Stomach smooth muscle (tissue), 2 donors: ENCODE measurements at regions not wholly inside any gene's neighbourhood (a gene's known extent, or its start where the extent isn't known, plus 50 kb on each side); places are given as distances from the start of the nearest gene placed in this dataset.
"Not testable (repeated sequence)": the region's sequence is repeated elsewhere in the genome, so short reads cannot be mapped to it uniquely, and the experiment has no call there.

Source experiments
- H3K27ac ChIP-seq: one replicate; pipeline ENCODE4 v1.7.0; 2013; ENCODE audit warnings: mild to moderate bottlenecking, low read length, inconsistent platforms
- H3K27me3 ChIP-seq, 2 donors: one replicate each; pipeline ENCODE4 v1.7.0; 2013; ENCODE audit warnings: low read length in 2 of 2; ENCODE audit not compliant: insufficient read depth in 2 of 2, control insufficient read depth in 1 of 2
- H3K36me3 ChIP-seq, 2 donors: one replicate each; pipeline ENCODE4 v1.7.0; 2013; ENCODE audit warnings: low read length in 2 of 2; ENCODE audit not compliant: control insufficient read depth in 2 of 2, insufficient read depth in 2 of 2
- H3K4me1 ChIP-seq: one replicate; pipeline ENCODE4 v1.7.0; 2013; ENCODE audit warnings: low read length; ENCODE audit not compliant: control insufficient read depth, insufficient read depth
- H3K4me3 ChIP-seq, 2 donors: one replicate each; pipeline ENCODE4 v1.7.0; 2013; ENCODE audit warnings: low read length in 2 of 2
- H3K9ac ChIP-seq, 2 donors: one replicate each; pipeline ENCODE4 v1.7.0; 2013; ENCODE audit warnings: low read length in 2 of 2, mild to moderate bottlenecking in 1 of 2
- H3K9me3 ChIP-seq, 2 donors: one replicate each; pipeline ENCODE4 v1.7.0; 2013; ENCODE audit warnings: low read length in 2 of 2; ENCODE audit not compliant: control insufficient read depth in 2 of 2
- donor health status: healthy.
- donor health status: Pancreatic carcinoma.

GRCh38 chr3:190989218-190989617, 126.7 kb upstream of the GMNC start:
- H3K36me3 ChIP-seq = no peaks in the 10 kb centered on the region
- no peak overlapping the region for H3K9ac ChIP-seq
- peaks cover 3 to 6% of the 10 kb centered on the region in 2 donors for H3K9me3 ChIP-seq
- no peak overlapping the region for H3K4me3 ChIP-seq
- no peaks in the 10 kb centered on the region for H3K27me3 ChIP-seq
- H3K4me1 ChIP-seq = no peaks in the 10 kb centered on the region
- no peak overlapping the region for H3K27ac ChIP-seq

- no peak overlapping the region for H3K27ac ChIP-seq
- H3K9me3 ChIP-seq = peaks cover 3 to 6% of the 10 kb centered on the region in 2 donors
- no peak overlapping the region for H3K4me3 ChIP-seq
- no peak overlapping the region for H3K9ac ChIP-seq
- H3K27me3 ChIP-seq = no peaks in the 10 kb centered on the region
- no peaks in the 10 kb centered on the region for H3K4me1 ChIP-seq
- H3K36me3 ChIP-seq = no peaks in the 10 kb centered on the region
These were observed 125.6 kb upstream of the GMNC start for GRCh38 chr3:190988102-190988501.

GRCh38 chr3:190984502-190985244, 122.2 kb upstream of the GMNC start:
- H3K9me3 ChIP-seq = peaks cover 3 to 6% of the 10 kb centered on the region in 2 donors
- no peak overlapping the region for H3K27ac ChIP-seq
- no peaks in the 10 kb centered on the region for H3K36me3 ChIP-seq
- no peaks in the 10 kb centered on the region for H3K4me1 ChIP-seq
- H3K4me3 ChIP-seq = no peak overlapping the region
- no peak overlapping the region for H3K9ac ChIP-seq
- H3K27me3 ChIP-seq = no peaks in the 10 kb centered on the region

GRCh38 chr3:190983875-190984274, 121.4 kb upstream of the GMNC start:
- H3K27me3 ChIP-seq = no peaks in the 10 kb centered on the region
- no peak overlapping the region for H3K27ac ChIP-seq
- H3K9me3 ChIP-seq = peaks cover 3 to 6% of the 10 kb centered on the region in 2 donors
- H3K36me3 ChIP-seq = no peaks in the 10 kb centered on the region
- H3K4me3 ChIP-seq = no peak overlapping the region
- no peaks in the 10 kb centered on the region for H3K4me1 ChIP-seq
- H3K9ac ChIP-seq = no peak overlapping the region

GRCh38 chr3:190973771-190974170, 111.3 kb upstream of the GMNC start:
- H3K9me3 ChIP-seq = no peaks in the 10 kb centered on the region
- no peaks in the 10 kb centered on the region for H3K36me3 ChIP-seq
- H3K9ac ChIP-seq = no peak overlapping the region
- H3K4me1 ChIP-seq = no peaks in the 10 kb centered on the region
- H3K4me3 ChIP-seq = no peak overlapping the region
- no peaks in the 10 kb centered on the region for H3K27me3 ChIP-seq
- H3K27ac ChIP-seq = no peak overlapping the region

- H3K27ac ChIP-seq = no peak overlapping the region
- H3K36me3 ChIP-seq = no peaks in the 10 kb centered on the region
- no peaks in the 10 kb centered on the region for H3K9me3 ChIP-seq
- no peak overlapping the region for H3K4me3 ChIP-seq
- no peaks in the 10 kb centered on the region for H3K4me1 ChIP-seq
- no peaks in the 10 kb centered on the region for H3K27me3 ChIP-seq
- no peak overlapping the region for H3K9ac ChIP-seq
These were observed 110.4 kb upstream of the GMNC start for GRCh38 chr3:190972840-190973270.

- Histone ChIP-seq H3K4me3 (no peak overlapping the region), H3K27ac (no peak overlapping the region), H3K27me3 (no peaks in the 10 kb centered on the region), H3K4me1 (no peaks in the 10 kb centered on the region), H3K9ac (no peak overlapping the region), H3K36me3 (no peaks in the 10 kb centered on the region), H3K9me3 (no peaks in the 10 kb centered on the region)
These were observed 109.7 kb upstream of the GMNC start for GRCh38 chr3:190972196-190972595.

GRCh38 chr3:190970560-190970959, 108.1 kb upstream of the GMNC start:
- Histone ChIP-seq H3K9ac (no peak overlapping the region), H3K27ac (no peak overlapping the region), H3K27me3 (no peaks in the 10 kb centered on the region), H3K4me1 (no peaks in the 10 kb centered on the region), H3K9me3 (no peaks in the 10 kb centered on the region), H3K4me3 (no peak overlapping the region), H3K36me3 (no peaks in the 10 kb centered on the region)

GRCh38 chr3:190968616-190969015, 106.1 kb upstream of the GMNC start:
- Histone ChIP-seq H3K4me3 (no peak overlapping the region), H3K4me1 (no peaks in the 10 kb centered on the region), H3K9me3 (no peaks in the 10 kb centered on the region), H3K27me3 (no peaks in the 10 kb centered on the region), H3K36me3 (no peaks in the 10 kb centered on the region), H3K9ac (no peak overlapping the region), H3K27ac (no peak overlapping the region)

- not testable (repeated sequence) for H3K4me3 ChIP-seq, H3K27me3 ChIP-seq, H3K27ac ChIP-seq, H3K4me1 ChIP-seq, H3K9me3 ChIP-seq, H3K36me3 ChIP-seq, H3K9ac ChIP-seq
These were observed 102.4 kb upstream of the GMNC start for GRCh38 chr3:190964931-190965330.

- H3K36me3 ChIP-seq = no peaks in the 10 kb centered on the region
- no peaks in the 10 kb centered on the region for H3K27me3 ChIP-seq
- H3K4me1 ChIP-seq = no peaks in the 10 kb centered on the region
- H3K27ac ChIP-seq = no peak overlapping the region
- no peak overlapping the region for H3K4me3 ChIP-seq
- H3K9me3 ChIP-seq = no peaks in the 10 kb centered on the region
- no peak overlapping the region for H3K9ac ChIP-seq
These were observed 96.6 kb upstream of the GMNC start for GRCh38 chr3:190959077-190959476.
